DOHH2 (cell line): ENCODE measurements at regions not wholly inside any gene's neighbourhood (a gene's known extent, or its start where the extent isn't known, plus 50 kb on each side); places are given as distances from the start of the nearest gene placed in this dataset.
"Not testable (repeated sequence)": the region's sequence is repeated elsewhere in the genome, so short reads cannot be mapped to it uniquely, and the experiment has no call there.

Experiments
- H3F3A ChIP-seq: fragments of 200-600 bp; sonication (generic), shearing (Covaris generic); 2 replicates; pipeline ENCODE4 v1.6.0; 2016; ENCODE audit warnings: antibody characterized with exemption, mild to moderate bottlenecking; ENCODE audit not compliant: control insufficient read depth, insufficient read depth
- H3K27ac ChIP-seq: fragments of 200-600 bp; sonication (generic); 2 replicates; pipeline ENCODE4 v1.5.1; 2014; ENCODE audit warnings: low read depth, mild to moderate bottlenecking, low read length, moderate library complexity
- H3K27me3 ChIP-seq: fragments of 200-600 bp; sonication (generic); 2 replicates; pipeline ENCODE4 v1.6.1; 2014; ENCODE audit warnings: mild to moderate bottlenecking, low read length, mixed read lengths; ENCODE audit not compliant: control insufficient read depth
- H3K36me3 ChIP-seq: fragments of 200-600 bp; sonication (generic); 2 replicates; pipeline ENCODE4 v1.6.1; 2014; ENCODE audit warnings: mild to moderate bottlenecking, low read length, moderate library complexity, mixed read lengths; ENCODE audit not compliant: control insufficient read depth
- H3K4me1 ChIP-seq: fragments of 200-600 bp; sonication (generic); 2 replicates; pipeline ENCODE4 v1.6.1; 2014; ENCODE audit warnings: mild to moderate bottlenecking, low read length, mixed read lengths; ENCODE audit not compliant: control insufficient read depth
- H3K4me2 ChIP-seq: fragments of 200-600 bp; sonication (generic); 2 replicates; pipeline ENCODE4 v1.6.0; 2014; ENCODE audit warnings: mild to moderate bottlenecking, low read length, moderate library complexity
- H3K4me3 ChIP-seq: fragments of 200-600 bp; sonication (generic); 2 replicates; pipeline ENCODE4 v1.5.1; 2014; ENCODE audit warnings: mild to moderate bottlenecking, low read length, mixed read lengths
- H3K79me2 ChIP-seq: fragments of 200-600 bp; sonication (generic); 2 replicates; pipeline ENCODE4 v1.6.1; 2014; ENCODE audit warnings: mild to moderate bottlenecking, low read length, mixed read lengths; ENCODE audit not compliant: control insufficient read depth
- H3K9me2 ChIP-seq: fragments of 200-600 bp; sonication (generic); replicated peaks from 2 replicates; pipeline ENCODE4 v1.6.1; 2014; ENCODE audit warnings: mild to moderate bottlenecking, low read length, mixed read lengths; ENCODE audit not compliant: control insufficient read depth
- H3K9me3 ChIP-seq: fragments of 200-600 bp; sonication (generic); 2 replicates; pipeline ENCODE4 v1.6.1; 2014; ENCODE audit warnings: antibody characterized with exemption, low read length, mixed read lengths; ENCODE audit not compliant: control insufficient read depth, insufficient read depth
- H4K20me1 ChIP-seq: fragments of 200-600 bp; sonication (generic); 2 replicates; pipeline ENCODE4 v1.6.0; 2014; ENCODE audit warnings: low read depth, mild to moderate bottlenecking, antibody characterized with exemption, low read length, moderate library complexity; ENCODE audit not compliant: control insufficient read depth, insufficient read depth
- CTCF ChIP-seq: fragments of 200-600 bp; sonication (generic); IDR thresholded peaks from one replicate; pipeline ENCODE4 v1.5.1; 2014; ENCODE audit warnings: antibody characterized with exemption, mild to moderate bottlenecking, low read depth, low read length; ENCODE audit not compliant: poor library complexity, severe bottlenecking
- EZH2phosphoT487 ChIP-seq: fragments of 200-600 bp; sonication (generic); IDR thresholded peaks from 2 replicates; pipeline ENCODE4 v1.6.1; 2017; ENCODE audit warnings: borderline replicate concordance, mild to moderate bottlenecking, antibody characterized with exemption, low read length, moderate library complexity, mixed read lengths

DNA sequence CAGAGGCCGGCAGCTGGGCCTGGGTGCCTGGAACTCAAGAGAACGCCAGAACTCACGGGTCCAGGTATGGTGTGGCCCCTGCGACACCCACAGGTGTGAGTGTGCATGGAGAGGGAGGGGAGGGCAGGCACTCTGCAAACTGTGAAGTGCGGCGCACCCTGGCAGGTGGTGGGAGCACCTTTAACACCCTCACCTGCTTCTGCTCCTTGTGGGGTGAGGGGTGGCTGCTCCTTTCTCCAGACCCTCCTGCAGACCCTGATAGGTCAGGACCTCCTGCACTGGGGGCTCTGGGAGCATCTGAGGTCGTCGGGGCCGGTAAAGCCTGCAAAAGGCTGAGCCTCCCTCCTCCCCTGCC lies 324.7 kb upstream of the SFSWAP start:
- H3F3A ChIP-seq: no peaks in the 10 kb centered on the region
- no peaks in the 10 kb centered on the region for H3K9me2 ChIP-seq
- H3K4me2 ChIP-seq: no peak overlapping the region
- no peaks in the 10 kb centered on the region for H3K4me1 ChIP-seq
- H3K36me3 ChIP-seq: no peaks in the 10 kb centered on the region
- H4K20me1 ChIP-seq: no peaks in the 10 kb centered on the region
- no peak overlapping the region for H3K4me3 ChIP-seq
- no peaks in the 10 kb centered on the region for H3K9me3 ChIP-seq
- no peaks in the 10 kb centered on the region for H3K79me2 ChIP-seq
- TF ChIP-seq EZH2phosphoT487 (no peak), CTCF (no peak)
- no peak overlapping the region for H3K27ac ChIP-seq
- H3K27me3 ChIP-seq: no peaks in the 10 kb centered on the region

DNA sequence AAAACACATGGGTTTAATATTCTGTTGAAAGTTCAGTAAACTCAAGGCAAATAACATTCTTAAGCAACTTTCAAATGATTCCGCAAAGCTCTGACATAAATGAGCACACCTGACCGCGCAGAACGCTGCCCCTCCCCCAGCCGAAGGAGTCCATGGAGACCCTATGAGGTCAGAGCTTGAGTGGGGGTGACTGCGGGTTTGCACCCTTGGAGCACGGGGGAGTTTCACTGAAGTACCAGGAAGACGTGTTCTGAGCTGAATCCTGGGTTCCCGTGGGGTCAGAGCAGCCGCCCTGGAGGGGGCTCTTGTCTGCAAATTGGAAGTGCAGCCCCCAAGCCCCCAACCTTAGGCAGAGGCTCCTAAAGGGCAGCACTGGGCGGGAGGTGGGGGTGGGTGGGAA lies 324.1 kb upstream of the SFSWAP start:
- no peaks in the 10 kb centered on the region for H3K36me3 ChIP-seq
- TF ChIP-seq EZH2phosphoT487: no peak
- TF ChIP-seq CTCF: no peak
- no peak overlapping the region for H3K4me3 ChIP-seq
- no peak overlapping the region for H3K27ac ChIP-seq
- no peaks in the 10 kb centered on the region for H3K9me2 ChIP-seq
- H4K20me1 ChIP-seq: no peaks in the 10 kb centered on the region
- H3K79me2 ChIP-seq: no peaks in the 10 kb centered on the region
- H3K9me3 ChIP-seq: no peaks in the 10 kb centered on the region
- no peaks in the 10 kb centered on the region for H3K27me3 ChIP-seq
- H3K4me1 ChIP-seq: no peaks in the 10 kb centered on the region
- H3F3A ChIP-seq: no peaks in the 10 kb centered on the region
- H3K4me2 ChIP-seq: no peak overlapping the region

DNA sequence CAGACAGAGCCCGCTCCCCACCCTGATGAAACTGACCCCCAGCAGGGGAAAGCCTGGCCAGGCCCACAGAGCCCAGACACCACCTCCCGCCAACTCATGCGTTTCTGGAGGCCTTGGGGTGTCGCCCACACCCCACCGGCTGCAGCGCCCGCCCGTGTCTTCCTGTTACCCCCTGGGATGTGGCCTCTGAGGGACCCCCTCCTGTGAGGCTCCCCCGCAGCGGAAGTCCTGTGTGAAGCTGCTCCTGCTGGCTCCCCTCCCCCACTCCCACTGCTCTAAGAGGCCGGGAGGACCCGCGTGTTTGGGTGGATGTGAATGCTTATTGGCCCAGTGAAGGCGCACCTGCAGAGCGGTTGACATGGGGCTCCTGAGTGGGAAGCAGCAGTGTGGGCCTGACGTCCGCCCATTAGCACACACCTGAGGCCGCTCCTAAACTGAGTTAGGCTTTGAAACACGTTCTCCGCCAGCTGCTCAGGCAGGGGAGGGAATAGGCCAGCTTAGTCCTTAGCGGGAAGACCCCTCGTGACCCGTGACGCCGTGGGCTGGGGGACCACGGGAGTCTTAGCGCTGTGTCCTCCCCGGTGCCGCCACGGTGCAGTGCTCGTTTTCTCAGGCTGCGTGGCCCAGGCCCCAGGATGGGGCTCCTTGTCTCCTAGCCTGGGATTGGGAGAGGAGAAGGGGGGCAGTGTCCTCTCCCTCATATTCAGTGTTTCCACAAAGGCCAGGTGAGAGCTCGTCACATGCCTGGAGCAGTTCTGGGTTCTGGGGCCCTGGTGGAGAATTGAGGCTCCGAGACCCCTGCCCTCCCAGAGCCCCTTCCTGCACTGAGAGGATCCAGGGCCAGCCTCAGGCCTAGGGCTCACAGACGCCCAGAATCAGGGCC lies 323.4 kb upstream of the SFSWAP start:
- no peaks in the 10 kb centered on the region for H3K36me3 ChIP-seq
- H3K27ac ChIP-seq: no peak overlapping the region
- no peaks in the 10 kb centered on the region for H3F3A ChIP-seq
- no peaks in the 10 kb centered on the region for H3K4me1 ChIP-seq
- no peaks in the 10 kb centered on the region for H3K9me3 ChIP-seq
- TF ChIP-seq CTCF (no peak), EZH2phosphoT487 (no peak)
- H3K79me2 ChIP-seq: no peaks in the 10 kb centered on the region
- H4K20me1 ChIP-seq: no peaks in the 10 kb centered on the region
- no peaks in the 10 kb centered on the region for H3K9me2 ChIP-seq
- H3K4me2 ChIP-seq: no peak overlapping the region
- no peak overlapping the region for H3K4me3 ChIP-seq
- H3K27me3 ChIP-seq: no peaks in the 10 kb centered on the region

DNA sequence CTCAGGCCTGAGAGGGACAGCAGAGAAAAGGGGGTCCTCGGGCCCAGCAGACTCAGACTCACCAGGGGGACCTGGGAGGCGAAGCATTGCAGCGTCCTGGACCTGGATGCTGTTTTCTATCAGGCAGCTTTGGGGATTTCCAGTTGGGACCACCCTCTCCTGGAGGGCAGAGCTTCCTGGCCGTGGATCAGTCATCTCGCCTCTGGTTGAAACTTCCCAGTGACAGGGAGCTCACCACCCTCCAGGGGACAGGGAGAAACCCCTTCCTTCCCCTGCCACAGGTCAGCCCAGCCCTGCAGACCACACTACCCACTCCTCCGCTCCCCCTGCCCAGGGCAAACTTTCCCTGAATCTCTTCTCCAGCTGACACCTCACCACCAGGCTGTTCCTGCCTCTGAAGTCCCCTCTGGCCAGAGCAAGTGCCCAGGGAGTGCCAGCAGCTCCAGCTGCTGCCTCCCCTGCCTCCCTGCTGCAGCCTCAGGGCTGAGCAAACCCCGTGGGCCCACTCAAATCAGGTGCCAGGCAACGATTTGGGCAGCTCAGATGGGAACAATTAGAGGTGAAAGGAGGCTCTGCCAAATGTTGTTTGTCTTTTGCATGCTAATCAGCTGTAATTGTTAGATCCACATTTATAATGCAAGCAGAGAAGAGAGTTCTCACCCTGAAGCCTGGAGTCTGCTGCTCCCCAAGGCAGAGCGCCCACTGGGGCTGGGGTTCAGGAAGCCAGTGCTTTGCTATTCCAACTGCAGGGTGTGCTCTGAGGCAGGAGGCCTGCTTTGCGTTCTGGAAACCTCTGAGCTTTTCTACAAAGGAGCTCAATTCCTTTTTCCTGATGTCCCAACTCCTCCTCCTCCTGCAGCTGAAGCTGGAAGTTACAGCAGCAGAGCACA lies 322.5 kb upstream of the SFSWAP start:
- H3F3A ChIP-seq, H3K79me2 ChIP-seq, H3K4me1 ChIP-seq, H3K4me2 ChIP-seq, H3K4me3 ChIP-seq, H3K36me3 ChIP-seq, H4K20me1 ChIP-seq, H3K9me3 ChIP-seq, H3K27me3 ChIP-seq, H3K9me2 ChIP-seq, H3K27ac ChIP-seq: not testable (repeated sequence)
